NCI-H2227 treated with DMSO at 0.1 percent for 48 hours (cell line): ENCODE measurements at regions not wholly inside any gene's neighbourhood (a gene's known extent, or its start where the extent isn't known, plus 50 kb on each side); places are given as distances from the start of the nearest gene placed in this dataset.

Experiments used
- DNase-seq: peaks from one replicate; lab custom pipeline; 2025; lab: John Stamatoyannopoulos, UW

DNA sequence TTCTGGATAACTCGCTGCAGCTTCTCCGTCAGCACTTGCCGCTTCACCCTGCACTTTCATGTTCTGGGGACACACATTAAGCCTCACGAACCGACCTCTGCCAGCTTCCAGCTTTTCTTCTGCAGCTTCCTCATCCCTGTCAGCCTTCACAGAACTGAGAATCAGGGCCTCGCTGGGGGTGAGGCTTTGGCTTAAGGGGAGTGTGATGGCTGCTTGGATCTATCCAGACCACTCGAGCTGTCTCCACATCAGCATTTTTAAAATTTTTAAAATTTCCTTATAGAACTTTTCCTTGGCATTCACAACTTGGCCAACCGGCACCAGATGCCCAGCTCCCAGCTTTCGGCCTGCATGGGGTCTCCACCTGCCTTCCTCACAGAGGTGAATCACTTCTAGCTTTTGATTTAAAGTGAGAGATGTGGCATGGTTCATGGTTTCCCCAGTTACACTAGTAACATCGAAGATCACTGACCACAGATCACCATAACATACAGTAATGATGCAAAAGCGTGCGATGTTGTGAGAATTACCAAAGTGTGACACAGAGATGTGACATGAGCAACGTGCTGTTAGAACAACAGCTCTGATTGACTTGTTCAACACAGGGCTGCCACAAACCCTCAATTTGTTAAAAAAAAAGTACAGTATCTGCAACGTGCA is 139.1 kb upstream of the C14orf180 start:
- DNase-seq, result no peak

- no peak for DNase-seq
Measured at GRCh38 chr14:104441275-104442106, 138.1 kb upstream of the C14orf180 start.

DNA sequence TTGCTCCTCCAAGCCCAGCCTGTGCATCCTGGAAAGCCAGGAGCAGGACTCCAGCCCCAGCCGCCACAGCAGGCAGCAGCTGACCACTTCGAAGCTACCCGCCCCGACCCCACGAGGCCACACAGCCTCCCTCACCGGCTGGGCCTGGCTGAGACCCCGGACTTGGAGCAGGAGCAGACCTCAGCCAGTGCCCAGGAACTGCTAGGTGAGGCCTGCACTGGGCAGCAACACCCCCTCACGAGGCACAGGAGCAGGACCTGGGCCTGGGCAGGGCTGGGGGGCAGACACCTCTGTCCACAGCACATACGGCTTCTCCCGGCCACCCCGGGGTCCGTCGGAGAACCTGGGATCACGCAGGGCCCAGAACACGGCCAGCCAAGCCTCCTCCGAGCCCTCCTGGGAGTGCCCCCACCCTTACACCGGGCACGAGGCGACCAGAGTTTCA is 137.4 kb upstream of the C14orf180 start:
- DNase-seq, result no peak

DNA sequence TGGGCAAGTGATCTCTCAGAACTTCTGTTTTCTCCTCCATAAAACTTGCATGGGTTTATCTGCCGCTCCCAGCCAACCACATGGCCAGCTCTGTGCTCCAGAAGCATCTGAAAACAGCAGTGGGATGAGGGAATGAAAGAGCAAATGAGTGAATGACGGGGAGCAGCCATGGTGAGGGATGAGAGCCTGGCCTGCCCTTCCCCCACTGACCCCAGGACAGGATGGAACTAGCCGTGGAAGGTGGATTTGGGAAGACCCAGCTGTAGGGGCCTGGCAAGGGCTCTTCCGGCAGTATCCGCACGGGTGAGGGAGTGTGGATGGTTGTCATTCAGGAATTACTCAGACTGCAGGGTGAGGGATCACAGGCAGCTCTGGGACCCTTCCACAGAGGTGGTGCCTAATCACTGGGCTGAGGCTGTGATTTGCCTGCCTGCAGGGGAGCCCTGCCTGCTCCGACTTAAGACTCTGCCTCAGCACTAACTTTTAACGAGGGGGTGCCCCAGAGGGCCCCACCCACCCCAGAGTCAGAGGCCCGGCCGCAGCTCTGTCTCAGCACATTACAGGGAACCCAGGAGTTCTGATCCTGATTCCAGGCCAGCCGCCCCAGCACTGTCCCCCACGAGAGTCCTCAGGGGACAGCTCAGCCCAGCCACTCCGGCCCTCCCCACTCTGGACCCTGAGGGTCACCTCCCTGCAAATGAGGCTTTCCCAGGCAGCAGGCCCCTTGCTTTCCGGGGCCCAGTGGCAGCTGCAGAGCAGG is 136.8 kb upstream of the C14orf180 start:
- DNase-seq, result no peak

GRCh38 chr14:104443391-104444158 is 136.0 kb upstream of the C14orf180 start:
- no peak for DNase-seq

DNA sequence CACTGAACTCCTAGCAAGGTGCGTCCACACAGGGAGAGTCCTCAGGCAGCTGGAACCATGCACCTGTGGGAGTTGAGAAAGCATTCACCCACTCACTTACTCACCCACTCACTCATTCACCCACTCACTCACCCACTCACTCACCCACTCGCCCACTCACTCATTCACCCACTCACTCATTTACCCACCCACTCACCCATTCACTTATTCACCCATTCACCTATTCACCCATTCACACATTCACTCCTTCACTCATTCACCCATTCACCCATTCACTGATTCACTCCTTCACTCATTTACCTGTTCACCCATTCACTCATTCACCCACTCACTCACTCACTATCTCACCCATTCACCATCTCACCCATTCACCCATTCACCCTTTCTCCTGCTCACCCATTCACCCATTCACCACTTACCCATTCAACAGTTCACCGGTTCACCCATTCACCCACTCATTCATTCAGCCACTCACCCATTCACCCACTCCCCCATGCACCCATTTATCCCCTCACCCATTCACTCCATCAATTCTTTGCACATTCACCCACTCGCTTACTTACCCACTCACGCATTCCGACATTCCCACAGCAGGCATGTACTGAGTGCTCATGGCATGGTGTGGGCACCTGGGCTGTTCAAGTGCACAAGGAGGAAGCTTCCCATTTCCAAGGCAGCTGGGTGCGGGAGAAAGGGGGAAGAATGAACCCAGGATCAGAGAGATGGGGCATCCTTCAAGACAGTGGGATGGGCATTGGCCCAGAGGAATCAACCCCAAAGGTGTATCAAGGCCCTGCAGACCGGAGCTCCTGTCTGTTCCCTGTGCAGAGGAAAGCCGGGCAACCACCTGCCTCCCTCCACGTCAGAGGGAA is 135.2 kb upstream of the C14orf180 start:
- DNase-seq, result no peak

DNA sequence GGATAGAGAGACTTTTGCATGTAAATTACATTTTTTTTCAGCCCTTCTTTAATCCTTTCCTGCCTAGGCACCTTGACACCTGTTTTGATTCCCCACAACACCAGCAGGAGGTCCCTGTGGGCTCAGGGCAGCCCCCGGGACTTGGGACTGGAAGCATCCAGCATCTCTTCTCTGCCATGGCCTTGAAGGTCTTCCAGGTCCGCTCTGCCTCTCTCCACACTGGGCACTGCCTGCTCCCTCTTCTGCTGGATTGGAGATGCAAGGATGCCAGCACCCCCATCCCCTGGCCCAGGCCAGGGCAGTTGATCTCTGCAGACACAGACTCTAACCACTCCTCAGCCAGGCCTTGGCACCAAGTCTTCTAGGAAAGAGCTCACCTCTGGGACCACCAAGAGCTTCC is 134.5 kb upstream of the C14orf180 start:
- no peak for DNase-seq

DNA sequence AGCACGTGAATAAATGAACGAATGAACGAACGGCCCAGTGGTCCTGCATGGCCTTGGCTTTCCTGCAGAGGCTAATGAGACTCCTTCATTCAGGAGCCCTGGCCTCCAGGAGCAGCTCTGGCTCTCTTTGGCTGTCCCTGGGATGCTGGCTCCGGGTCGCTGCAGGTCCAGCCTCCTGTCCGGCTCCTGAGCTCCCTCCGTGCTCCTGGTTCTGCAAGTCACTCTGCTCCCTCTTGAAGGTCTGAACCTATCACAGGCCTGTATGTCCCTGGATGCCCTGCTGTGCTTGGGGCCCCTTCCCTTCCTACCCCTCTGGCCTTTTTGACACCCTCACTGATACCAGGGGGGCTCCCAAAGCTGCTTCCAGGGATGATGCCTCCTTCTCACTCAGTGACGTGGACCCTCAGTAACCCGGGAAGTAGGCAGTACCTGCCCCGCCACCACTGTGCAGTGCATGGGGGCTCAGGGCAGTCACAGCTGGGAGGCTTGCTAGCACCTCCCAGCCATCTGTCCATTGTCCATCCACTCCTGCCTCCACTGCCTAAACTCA is 133.7 kb upstream of the C14orf180 start:
- DNase-seq, result no peak

DNA sequence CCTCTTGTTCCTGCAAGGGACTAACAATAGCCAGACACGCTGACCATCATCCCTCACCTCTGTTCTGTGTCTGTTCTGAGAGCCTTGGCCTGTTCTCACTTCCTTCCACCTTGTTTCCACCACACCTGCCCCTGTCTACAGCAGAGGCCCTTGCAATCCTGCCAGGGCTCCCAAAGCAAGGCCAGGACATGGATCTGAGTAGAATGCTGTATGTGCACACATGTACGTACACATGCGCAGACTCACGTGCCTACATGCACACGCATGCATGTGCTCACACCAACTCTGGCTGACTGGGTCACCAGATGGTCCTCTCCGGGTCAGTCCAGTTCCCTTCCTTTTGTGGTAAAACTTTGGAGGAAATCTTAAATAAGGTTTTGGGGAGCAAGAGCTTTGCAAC is 133.0 kb upstream of the C14orf180 start:
- no peak for DNase-seq

DNA sequence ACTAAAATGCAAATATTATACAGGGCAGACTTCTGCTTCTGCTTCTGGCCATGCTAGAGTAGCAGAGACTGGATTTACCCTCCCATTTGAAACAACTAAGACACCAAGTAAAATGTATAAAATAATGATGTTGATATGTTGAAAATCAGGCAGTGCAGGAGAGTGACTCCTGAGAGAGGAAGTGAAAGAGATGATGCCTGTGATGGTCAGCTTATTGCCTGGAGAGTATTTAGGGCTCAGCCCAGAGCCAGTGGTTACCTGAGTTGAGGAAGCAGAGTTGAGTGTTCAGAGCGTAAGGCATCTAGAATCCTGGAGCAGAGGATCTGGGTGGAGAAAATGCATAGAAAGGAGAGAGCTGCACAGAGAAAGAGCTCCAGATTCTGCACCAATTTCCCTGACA is 131.8 kb upstream of the C14orf180 start:
- DNase-seq, result no peak

DNA sequence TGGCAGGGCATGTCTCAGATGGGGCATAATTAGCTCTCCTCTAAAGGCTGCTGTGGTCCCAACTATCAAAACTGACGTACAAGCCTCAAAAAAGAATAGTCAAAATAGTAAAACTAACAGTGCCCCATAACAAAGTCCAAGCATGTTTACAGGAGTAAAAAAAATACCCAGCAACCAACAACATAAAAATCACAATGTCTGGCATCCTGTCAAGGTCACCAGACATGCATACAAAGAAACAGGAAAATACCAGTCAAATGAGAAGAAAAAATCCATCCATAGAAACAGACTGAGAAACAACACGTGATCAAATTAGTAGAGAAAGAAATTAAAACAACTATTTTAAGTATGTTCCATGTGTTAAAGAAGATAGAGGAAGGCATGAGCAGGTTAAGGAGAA is 131.2 kb upstream of the C14orf180 start:
- no peak for DNase-seq

DNA sequence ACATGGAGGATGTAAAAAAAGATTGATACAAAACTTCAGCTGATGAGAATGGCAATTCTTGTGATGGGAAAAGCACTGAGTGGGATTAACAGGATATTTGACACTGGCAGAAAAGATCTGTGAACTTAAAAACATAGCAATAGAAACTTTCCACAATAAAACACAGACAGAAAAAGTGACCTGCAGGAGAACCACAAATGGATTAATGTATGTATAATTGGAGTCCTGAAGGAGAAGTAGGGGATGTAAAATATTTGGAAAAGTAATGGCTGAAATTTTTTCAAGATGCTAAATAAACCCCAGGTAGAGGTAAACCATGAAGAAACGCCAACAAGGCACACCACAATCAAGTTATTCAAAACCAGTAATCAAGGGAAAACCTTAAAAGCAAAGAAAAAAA is 130.8 kb upstream of the C14orf180 start:
- DNase-seq, result no peak

GRCh38 chr14:104450811-104451401 is 128.7 kb upstream of the C14orf180 start:
- DNase-seq, result no peak

DNA sequence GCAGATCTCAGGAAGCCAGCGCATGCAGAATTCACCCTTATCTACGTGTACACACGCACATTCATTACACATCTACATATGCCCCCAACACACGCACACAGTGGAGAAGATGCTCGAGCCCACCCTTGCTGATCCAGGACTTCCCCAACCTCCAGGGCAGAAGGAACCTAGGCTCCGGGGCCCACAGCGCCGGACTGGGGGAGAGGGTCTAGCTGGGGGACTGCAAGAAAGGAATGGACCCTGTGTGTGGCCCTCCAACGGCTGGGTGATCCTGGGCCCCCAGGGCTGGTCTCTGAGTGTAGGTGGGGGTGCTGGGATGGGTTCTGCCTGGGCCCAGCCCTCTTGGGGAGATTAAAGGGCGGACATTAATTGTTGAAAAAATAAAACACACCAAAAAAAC is 128.1 kb upstream of the C14orf180 start:
- DNase-seq, result no peak

GRCh38 chr14:104458845-104459244 is 120.7 kb upstream of the C14orf180 start:
- no peak for DNase-seq

DNA sequence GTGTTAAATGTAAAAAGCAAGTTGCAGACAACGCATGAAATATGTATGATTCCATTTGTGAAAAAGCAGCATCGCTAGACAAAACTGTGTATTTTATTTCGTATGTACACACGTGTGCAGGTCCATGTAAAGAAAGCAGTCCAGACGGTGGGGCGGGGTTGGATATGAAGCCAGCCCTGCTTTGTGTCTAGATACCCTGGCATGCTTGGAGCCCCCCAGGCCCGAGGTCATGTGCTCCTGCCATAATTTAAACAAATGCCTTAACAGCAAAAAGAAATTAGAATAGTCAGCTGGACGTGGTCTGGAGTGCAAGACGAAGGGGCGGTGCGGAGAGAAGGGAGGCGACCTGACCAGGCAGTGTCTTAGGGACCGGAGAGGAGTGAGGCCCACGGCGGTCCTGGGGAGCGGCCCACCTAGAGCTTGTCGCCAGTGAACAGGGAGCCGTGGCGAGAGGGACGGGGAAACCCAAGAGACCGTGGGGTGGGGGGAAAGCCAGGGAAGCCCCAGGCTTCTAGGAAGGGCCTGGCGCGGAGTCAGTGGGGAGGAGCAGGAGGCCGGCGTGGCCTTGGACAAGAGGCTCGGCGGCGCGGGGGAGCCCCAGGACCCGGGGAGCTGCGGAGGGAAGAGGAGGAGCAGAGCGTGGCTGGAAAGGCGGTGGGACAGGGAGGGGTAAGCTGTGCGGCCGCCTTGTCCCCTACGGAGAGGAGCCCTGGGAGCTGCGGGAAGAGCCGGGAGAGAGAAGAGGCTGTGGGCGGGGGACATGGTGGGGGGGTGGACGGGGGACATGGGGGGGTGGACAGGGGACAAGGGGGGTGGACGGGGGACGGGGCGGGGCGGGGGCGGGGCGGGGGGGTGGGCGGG is 118.5 kb upstream of the C14orf180 start:
- DNase-seq, result peak; percentile 46

DNA sequence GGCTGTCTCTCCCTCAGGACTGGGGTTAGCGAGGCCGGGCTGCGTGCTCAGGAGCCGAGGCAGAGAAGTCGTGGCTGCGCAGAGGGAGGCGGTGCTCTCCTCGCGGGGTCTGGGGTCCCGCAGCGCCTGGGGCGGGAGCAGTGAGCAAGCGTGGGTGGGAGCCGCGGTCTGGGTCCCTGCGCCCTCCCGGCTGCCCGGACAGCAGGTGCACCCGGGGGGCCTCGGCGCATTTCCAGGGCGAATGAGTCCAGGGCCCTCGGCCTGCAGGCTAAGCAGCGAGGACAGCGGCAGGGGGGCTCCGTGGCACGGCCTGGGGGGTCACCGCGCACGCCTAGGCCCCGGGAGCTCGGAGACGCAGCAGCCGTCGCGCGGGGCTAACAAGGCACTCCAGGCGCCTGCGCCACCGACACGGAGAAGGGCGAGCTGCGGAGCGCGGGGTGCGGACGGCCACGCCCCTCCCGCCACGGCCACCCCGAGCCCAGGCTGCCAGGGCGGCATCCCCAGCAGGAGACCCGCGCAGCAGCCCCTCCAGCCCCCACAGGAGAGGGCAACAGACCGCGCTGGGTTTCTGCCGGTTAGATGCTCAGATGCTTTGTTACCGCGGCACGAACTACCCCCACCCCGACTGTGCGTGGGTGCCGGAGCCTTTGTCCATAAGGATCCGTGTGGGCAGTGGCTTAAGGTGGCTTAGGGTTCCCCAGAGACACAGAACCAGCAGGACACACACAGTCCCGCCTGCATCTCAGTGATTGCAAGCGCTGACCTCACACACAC is 117.7 kb upstream of the C14orf180 start:
- peak; percentile 32 for DNase-seq
